DND-41 (cell line): ENCODE measurements at regions not wholly inside any gene's neighbourhood (a gene's known extent, or its start where the extent isn't known, plus 50 kb on each side); places are given as distances from the start of the nearest gene placed in this dataset.

Source experiments
- ATAC-seq: fragments of 200-7000 bp; cut with Tn5 transposase; 3 replicates; pipeline ENCODE4 v1.9.1; 2021; ENCODE audit warnings: low read depth; ENCODE audit not compliant: insufficient read depth
- DNase-seq: peaks from one replicate; pipeline ENCODE4 v3.0.0-alpha.2; 2020
- H2AFZ ChIP-seq: 2 replicates; pipeline ENCODE4 v1.6.0; 2012; ENCODE audit warnings: low read depth, low read length
- H3K27ac ChIP-seq: 2 replicates; pipeline ENCODE4 v1.5.1; 2012; ENCODE audit warnings: low read length, inconsistent platforms
- H3K27me3 ChIP-seq: fragments of 200-600 bp; sonication (generic); 2 replicates; pipeline ENCODE4 v1.6.0; 2012; ENCODE audit warnings: low read length, mild to moderate bottlenecking, inconsistent platforms; ENCODE audit not compliant: insufficient read depth, poor library complexity
- H3K36me3 ChIP-seq: 2 replicates; pipeline ENCODE4 v1.5.1; 2012; ENCODE audit warnings: low read length, inconsistent platforms; ENCODE audit not compliant: insufficient read depth
- H3K4me1 ChIP-seq: 2 replicates; pipeline ENCODE4 v1.5.1; 2012; ENCODE audit warnings: mild to moderate bottlenecking, low read length; ENCODE audit not compliant: insufficient read depth
- H3K4me2 ChIP-seq: 2 replicates; pipeline ENCODE4 v1.6.0; 2012; ENCODE audit warnings: mild to moderate bottlenecking, moderate library complexity, low read length, inconsistent platforms; ENCODE audit not compliant: insufficient read depth
- H3K4me3 ChIP-seq, 2 experiments: fragments of 200-600 bp in 1 of 2; shearing (Covaris generic) in 1 of 2; 2 replicates each; pipeline ENCODE4 v1.5.1; 2012 to 2016; ENCODE audit warnings: inconsistent platforms in 2 of 2, low read length in 2 of 2, mild to moderate bottlenecking in 2 of 2, low read depth in 1 of 2, moderate library complexity in 1 of 2
- H3K79me2 ChIP-seq: 2 replicates; pipeline ENCODE4 v1.6.0; 2012; ENCODE audit warnings: low read length, inconsistent platforms; ENCODE audit not compliant: insufficient read depth
- H3K9ac ChIP-seq: 2 replicates; pipeline ENCODE4 v1.6.0; 2012; ENCODE audit warnings: low read depth, mild to moderate bottlenecking, inconsistent platforms, low read length, moderate library complexity
- H3K9me3 ChIP-seq: 2 replicates; pipeline ENCODE4 v1.5.1; 2012; ENCODE audit warnings: low read length, moderate library complexity, mild to moderate bottlenecking, inconsistent platforms; ENCODE audit not compliant: insufficient read depth, severe bottlenecking
- H4K20me1 ChIP-seq: 2 replicates; pipeline ENCODE4 v1.6.0; 2012; ENCODE audit warnings: low read length; ENCODE audit not compliant: insufficient read depth
- EZH2 ChIP-seq: IDR thresholded peaks from 3 replicates; pipeline ENCODE4 v1.6.1; 2012; ENCODE audit warnings: borderline replicate concordance, low read depth, mild to moderate bottlenecking, moderate library complexity, low read length, inconsistent platforms; ENCODE audit not compliant: severe bottlenecking
- TF ChIP-seq, protein P1 (sequence below): IDR thresholded peaks from 2 replicates; pipeline ENCODE4 v1.5.1; 2012; ENCODE audit warnings: borderline replicate concordance, low read length, moderate library complexity, mild to moderate bottlenecking; ENCODE audit not compliant: poor library complexity, severe bottlenecking; ENCODE audit errors: extremely low read depth

DNA sequence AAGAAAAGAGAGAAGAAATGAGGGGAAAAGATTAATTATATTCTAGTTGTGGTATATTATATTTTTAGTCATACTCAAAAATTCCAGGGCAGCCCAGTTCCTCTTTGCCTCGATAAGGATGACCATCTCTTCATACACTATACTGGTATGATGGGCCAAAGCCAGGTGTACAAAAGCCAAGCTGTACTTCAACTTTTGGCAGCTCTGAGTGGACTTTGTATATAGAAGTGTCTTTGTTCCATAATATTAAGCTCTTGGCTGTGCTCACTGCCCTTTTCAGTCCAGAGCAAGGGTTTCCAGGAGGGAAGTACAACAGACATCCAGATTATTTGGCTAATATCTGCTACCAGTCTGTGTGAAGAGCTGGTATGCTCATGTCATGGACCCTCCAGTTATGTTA lies 934.3 kb upstream of the CDH10 start:
- no peak overlapping the region for H3K27ac ChIP-seq
- H3K4me1 ChIP-seq, result no peaks in the 10 kb centered on the region
- no peaks in the 10 kb centered on the region for H4K20me1 ChIP-seq
- no peak for TF ChIP-seq EZH2
- TF ChIP-seq, protein P1, sequence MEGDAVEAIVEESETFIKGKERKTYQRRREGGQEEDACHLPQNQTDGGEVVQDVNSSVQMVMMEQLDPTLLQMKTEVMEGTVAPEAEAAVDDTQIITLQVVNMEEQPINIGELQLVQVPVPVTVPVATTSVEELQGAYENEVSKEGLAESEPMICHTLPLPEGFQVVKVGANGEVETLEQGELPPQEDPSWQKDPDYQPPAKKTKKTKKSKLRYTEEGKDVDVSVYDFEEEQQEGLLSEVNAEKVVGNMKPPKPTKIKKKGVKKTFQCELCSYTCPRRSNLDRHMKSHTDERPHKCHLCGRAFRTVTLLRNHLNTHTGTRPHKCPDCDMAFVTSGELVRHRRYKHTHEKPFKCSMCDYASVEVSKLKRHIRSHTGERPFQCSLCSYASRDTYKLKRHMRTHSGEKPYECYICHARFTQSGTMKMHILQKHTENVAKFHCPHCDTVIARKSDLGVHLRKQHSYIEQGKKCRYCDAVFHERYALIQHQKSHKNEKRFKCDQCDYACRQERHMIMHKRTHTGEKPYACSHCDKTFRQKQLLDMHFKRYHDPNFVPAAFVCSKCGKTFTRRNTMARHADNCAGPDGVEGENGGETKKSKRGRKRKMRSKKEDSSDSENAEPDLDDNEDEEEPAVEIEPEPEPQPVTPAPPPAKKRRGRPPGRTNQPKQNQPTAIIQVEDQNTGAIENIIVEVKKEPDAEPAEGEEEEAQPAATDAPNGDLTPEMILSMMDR, result no peak
- no peak for DNase-seq
- H3K4me3 ChIP-seq, result no peak overlapping the region
- H3K36me3 ChIP-seq, result no peaks in the 10 kb centered on the region
- no peak for ATAC-seq
- no peak overlapping the region for H3K4me2 ChIP-seq
- no peak overlapping the region for H2AFZ ChIP-seq
- H3K79me2 ChIP-seq, result no peaks in the 10 kb centered on the region
- H3K9me3 ChIP-seq, result no peaks in the 10 kb centered on the region
- no peak overlapping the region for H3K9ac ChIP-seq
- no peaks in the 10 kb centered on the region for H3K27me3 ChIP-seq

DNA sequence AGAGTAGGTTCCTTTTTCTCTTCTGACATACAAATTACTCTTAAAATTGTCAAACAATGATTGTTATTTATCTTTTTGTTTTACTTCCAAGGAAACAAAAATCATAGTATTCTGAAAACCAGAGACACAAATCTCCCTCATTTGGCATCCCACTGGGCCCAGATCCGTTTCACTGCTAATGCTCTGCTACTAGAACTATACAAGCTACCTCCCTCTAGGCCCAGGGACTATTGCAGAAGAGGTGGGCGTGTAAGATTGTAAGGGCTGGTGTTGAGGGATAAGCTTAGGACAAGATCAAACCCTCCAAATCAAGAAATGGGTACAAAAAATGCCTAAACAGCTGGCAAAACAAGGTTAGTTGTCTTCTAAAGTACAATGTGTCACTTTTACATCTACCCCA lies 928.9 kb upstream of the CDH10 start:
- no peaks in the 10 kb centered on the region for H3K79me2 ChIP-seq
- H3K4me3 ChIP-seq, result no peak overlapping the region
- DNase-seq (no peak), ATAC-seq (no peak)
- H3K36me3 ChIP-seq, result no peaks in the 10 kb centered on the region
- no peaks in the 10 kb centered on the region for H3K9me3 ChIP-seq
- no peak overlapping the region for H3K9ac ChIP-seq
- H2AFZ ChIP-seq, result no peak overlapping the region
- peaks cover 7% of the 10 kb centered on the region; the same call in 1 of the 2 replicates for H3K4me1 ChIP-seq
- H3K27ac ChIP-seq, result no peak overlapping the region
- TF ChIP-seq, protein P1, result no peak
- no peak for TF ChIP-seq EZH2
- no peaks in the 10 kb centered on the region for H4K20me1 ChIP-seq
- H3K27me3 ChIP-seq, result no peaks in the 10 kb centered on the region
- no peak overlapping the region for H3K4me2 ChIP-seq

DNA sequence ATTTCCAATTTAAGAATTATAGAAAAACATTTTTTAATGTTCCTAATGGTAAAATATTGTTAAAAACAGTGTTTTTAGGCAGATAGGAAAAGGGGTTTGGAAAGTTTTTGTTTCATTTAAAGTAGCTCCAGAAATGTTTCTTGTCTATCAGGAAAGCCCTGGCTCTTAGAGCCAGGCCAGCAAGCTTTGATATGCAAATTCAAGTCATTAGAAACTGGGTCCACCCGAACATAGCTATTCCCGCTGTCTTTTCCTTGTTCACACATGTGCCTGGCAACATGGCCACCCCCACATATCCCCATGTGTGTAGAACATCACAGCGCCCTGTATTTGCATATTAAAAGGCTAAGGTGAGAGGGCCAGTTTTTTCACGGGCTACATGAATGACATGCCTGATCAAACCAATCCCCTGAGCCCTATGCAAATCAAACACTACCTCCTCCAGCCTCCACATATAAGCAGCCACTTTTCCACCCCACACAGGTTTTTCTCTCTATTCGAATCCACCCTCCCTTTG lies 925.3 kb upstream of the CDH10 start:
- DNase-seq, result no peak
- TF ChIP-seq EZH2, result no peak
- TF ChIP-seq, protein P1, result no peak
- Histone ChIP-seq H3K9ac (no peak overlapping the region), H4K20me1 (no peaks in the 10 kb centered on the region), H3K79me2 (no peaks in the 10 kb centered on the region), H3K27me3 (no peaks in the 10 kb centered on the region), H3K9me3 (no peaks in the 10 kb centered on the region), H3K4me2 (no peak overlapping the region), H3K27ac (no peak overlapping the region), H3K36me3 (no peaks in the 10 kb centered on the region), H3K4me3 (no peak overlapping the region), H2AFZ (no peak overlapping the region), H3K4me1 (peaks cover 7% of the 10 kb centered on the region; the same call in 1 of the 2 replicates)
- no peak for ATAC-seq
